GM10248 (cell line): ENCODE measurements at regions not wholly inside any gene's neighbourhood (a gene's known extent, or its start where the extent isn't known, plus 50 kb on each side); places are given as distances from the start of the nearest gene placed in this dataset.

Source experiments
- CTCF ChIA-PET: fragments of 300-600 bp; sonication (Branson Sonifier 250); formaldehyde crosslinking; extraction: SDS; loops from one replicate; lab custom pipeline; 2021; ENCODE audit warnings: antibody characterized with exemption; lab: Yijun Ruan, JAX
- POLR2A ChIA-PET: fragments of 350-650 bp; sonication (Branson Sonifier 250); formaldehyde crosslinking; extraction: SDS; loops from one replicate; lab custom pipeline; 2020; ENCODE audit warnings: antibody characterized with exemption; lab: Yijun Ruan, JAX
- DNase-seq: peaks from one replicate; pipeline ENCODE4 v3.0.0; 2012; ENCODE audit errors: extremely low spot score
- CTCF ChIP-seq: IDR thresholded peaks from 2 replicates; pipeline ENCODE4 v1.5.1; 2012; ENCODE audit warnings: mild to moderate bottlenecking, low read depth; ENCODE audit errors: extremely low read depth, missing control alignments, control extremely low read depth

- CTCF ChIA-PET = interaction anchor here (2.1 kb wide), 1 partner anchor 10 kb away, joined by 6 read pairs; no protein-coding TSS in a partner anchor
- POLR2A ChIA-PET = no interaction called here
- TF ChIP-seq CTCF = no peak
- no peak for DNase-seq
Measured at GRCh38 chr6:62707156-62707555, 421.1 kb upstream of the KHDRBS2 start.

DNA sequence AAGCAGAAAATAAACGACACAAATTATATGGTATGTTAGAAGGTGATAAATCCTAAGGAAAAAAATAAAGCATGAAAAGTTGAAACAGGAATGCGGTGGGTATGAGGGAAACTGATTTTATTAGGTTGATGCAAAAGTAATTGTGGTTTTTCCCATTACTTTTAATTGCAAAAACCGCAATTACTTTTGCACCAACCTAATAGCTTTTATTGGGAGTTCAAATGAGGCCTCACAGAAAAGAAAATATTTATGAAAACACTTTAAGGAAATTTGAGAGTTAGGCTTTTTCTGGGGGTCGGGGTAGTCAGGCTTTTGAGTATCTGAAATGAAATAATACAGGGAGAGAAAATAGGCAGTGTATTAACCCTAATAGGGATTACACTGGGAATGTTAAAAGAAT is 397.0 kb upstream of the KHDRBS2 start:
- TF ChIP-seq CTCF = no peak
- POLR2A ChIA-PET = no interaction called here
- no peak for DNase-seq
- CTCF ChIA-PET = interaction anchor here (1.2 kb wide), 1 partner anchor 20 kb away, joined by 4 read pairs; no protein-coding TSS in a partner anchor

DNA sequence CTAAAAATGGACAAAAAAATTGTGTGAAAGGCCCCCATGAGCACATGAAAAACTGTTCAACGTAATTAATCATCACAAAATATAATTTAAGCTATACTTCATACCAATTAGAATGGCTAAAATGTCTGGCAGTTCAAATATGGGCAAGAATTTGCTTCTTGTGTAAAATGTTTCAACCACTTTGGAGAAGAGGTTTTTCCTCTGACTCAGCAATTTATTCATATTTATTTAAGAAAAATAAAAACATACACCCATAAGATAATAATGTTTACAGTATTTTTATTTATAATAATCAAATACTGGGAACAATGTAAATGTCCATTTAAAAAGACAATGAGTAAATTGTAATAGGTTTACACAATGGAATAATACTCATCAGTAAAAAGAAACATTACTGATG is 395.1 kb upstream of the KHDRBS2 start:
- no peak for DNase-seq
- TF ChIP-seq CTCF = no peak
- ChIA-PET CTCF (no interaction called here), POLR2A (no interaction called here)

- ChIA-PET CTCF (interaction anchor here (1.7 kb wide), 1 partner anchor 10 kb away, joined by 4 read pairs; no protein-coding TSS in a partner anchor), POLR2A (no interaction called here)
- DNase-seq = no peak
- TF ChIP-seq CTCF = no peak
Measured at GRCh38 chr6:62672989-62673388, 387.0 kb upstream of the KHDRBS2 start.

- no peak for DNase-seq
- TF ChIP-seq CTCF = no peak
- CTCF ChIA-PET = no interaction called here
- POLR2A ChIA-PET = no interaction called here
Measured at GRCh38 chr6:62670490-62671223, 384.6 kb upstream of the KHDRBS2 start.

DNA sequence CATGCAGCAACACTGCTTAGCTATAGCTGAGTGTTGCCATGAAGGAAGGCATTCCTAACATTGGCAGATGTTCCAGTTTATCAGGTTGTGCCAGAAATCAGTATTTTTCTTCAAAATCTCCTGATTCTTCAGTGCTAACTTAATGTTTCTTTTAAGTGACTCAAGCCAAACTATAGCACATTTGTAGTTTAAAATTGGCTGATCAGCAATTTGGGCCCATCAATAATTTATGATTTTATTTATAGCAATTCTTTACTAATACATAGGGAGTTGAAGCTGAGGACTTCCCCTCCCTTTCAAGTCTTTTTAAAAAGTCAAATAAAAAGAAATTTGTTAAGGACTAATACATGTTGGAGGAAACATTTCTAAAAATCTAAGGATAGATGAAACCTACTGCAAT is 383.8 kb upstream of the KHDRBS2 start:
- no peak for TF ChIP-seq CTCF
- POLR2A ChIA-PET = no interaction called here
- DNase-seq = no peak
- CTCF ChIA-PET = no interaction called here
